Neutrophil (primary cell): ENCODE measurements at regions not wholly inside any gene's neighbourhood (a gene's known extent, or its start where the extent isn't known, plus 50 kb on each side); places are given as distances from the start of the nearest gene placed in this dataset.

Source experiments
- H3K27ac ChIP-seq: fragments of 200-600 bp; sonication (generic); 2 replicates; pipeline ENCODE4 v1.5.1; 2016; ENCODE audit warnings: mild to moderate bottlenecking, moderate library complexity
- H3K27me3 ChIP-seq: fragments of 200-600 bp; sonication (generic); 2 replicates; pipeline ENCODE4 v1.6.0; 2016; ENCODE audit warnings: mild to moderate bottlenecking
- H3K36me3 ChIP-seq: fragments of 200-600 bp; sonication (generic); 2 replicates; pipeline ENCODE4 v1.5.1; 2017
- H3K4me1 ChIP-seq, 2 experiments: fragments of 200-600 bp in 1 of 2; sonication (generic) in 1 of 2; 1 replicate in 1 of 2; 2 replicates in 1 of 2; pipeline versions ENCODE4 v1.5.1 to v1.6.1; 2013 to 2016; ENCODE audit warnings: low read depth in 1 of 2, low read length in 1 of 2, mild to moderate bottlenecking in 1 of 2, moderate library complexity in 1 of 2; ENCODE audit not compliant: control insufficient read depth in 1 of 2, insufficient read depth in 1 of 2
- H3K4me3 ChIP-seq, 2 experiments: fragments of 200-600 bp in 1 of 2; sonication (generic) in 1 of 2; 1 replicate in 1 of 2; 2 replicates in 1 of 2; pipeline ENCODE4 v1.5.1; 2013 to 2016; ENCODE audit warnings: low read depth in 1 of 2, low read length in 1 of 2, mild to moderate bottlenecking in 1 of 2, moderate library complexity in 1 of 2
- H3K9me3 ChIP-seq: fragments of 200-600 bp; sonication (generic); 2 replicates; pipeline ENCODE4 v1.5.1; 2016
- TF ChIP-seq, protein P1 (sequence below): fragments of 200-600 bp; sonication (generic); IDR thresholded peaks from 2 replicates; pipeline ENCODE4 v1.5.1; 2016; ENCODE audit warnings: antibody characterized with exemption

DNA sequence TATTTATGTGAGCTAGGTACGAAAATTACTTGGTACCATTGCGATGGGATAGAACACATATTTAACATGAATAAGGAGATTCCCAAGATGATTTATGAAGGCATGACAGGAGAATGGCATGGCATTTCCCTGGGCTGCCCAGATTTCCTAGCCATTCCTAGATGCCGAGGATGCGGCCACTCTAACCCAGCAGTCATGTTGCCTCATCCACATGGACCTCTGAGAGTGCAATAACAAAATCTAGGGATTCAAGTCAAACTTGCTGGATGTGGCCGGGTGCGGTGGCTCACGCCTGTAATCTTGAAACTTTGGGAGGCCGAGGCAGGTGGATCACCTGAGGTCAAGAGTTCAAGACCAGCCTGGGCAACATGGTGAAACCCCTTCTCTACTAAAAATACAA, 110.8 kb upstream of the ARL4C start:
- no peaks in the 10 kb centered on the region for H3K9me3 ChIP-seq
- H3K4me1 ChIP-seq = peaks cover 0 to 8% of the 10 kb centered on the region in 2 experiments
- H3K27ac ChIP-seq = no peak overlapping the region
- H3K36me3 ChIP-seq = no peaks in the 10 kb centered on the region
- no peaks in the 10 kb centered on the region for H3K27me3 ChIP-seq
- no peak overlapping the region for H3K4me3 ChIP-seq
- TF ChIP-seq, protein P1, sequence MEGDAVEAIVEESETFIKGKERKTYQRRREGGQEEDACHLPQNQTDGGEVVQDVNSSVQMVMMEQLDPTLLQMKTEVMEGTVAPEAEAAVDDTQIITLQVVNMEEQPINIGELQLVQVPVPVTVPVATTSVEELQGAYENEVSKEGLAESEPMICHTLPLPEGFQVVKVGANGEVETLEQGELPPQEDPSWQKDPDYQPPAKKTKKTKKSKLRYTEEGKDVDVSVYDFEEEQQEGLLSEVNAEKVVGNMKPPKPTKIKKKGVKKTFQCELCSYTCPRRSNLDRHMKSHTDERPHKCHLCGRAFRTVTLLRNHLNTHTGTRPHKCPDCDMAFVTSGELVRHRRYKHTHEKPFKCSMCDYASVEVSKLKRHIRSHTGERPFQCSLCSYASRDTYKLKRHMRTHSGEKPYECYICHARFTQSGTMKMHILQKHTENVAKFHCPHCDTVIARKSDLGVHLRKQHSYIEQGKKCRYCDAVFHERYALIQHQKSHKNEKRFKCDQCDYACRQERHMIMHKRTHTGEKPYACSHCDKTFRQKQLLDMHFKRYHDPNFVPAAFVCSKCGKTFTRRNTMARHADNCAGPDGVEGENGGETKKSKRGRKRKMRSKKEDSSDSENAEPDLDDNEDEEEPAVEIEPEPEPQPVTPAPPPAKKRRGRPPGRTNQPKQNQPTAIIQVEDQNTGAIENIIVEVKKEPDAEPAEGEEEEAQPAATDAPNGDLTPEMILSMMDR = no peak

GRCh38 chr2:234606896-234607295, 110.0 kb upstream of the ARL4C start:
- Histone ChIP-seq H3K36me3 (no peaks in the 10 kb centered on the region), H3K4me1 (peaks cover 0 to 8% of the 10 kb centered on the region in 2 experiments), H3K27ac (peak overlapping the region; percentile 22), H3K9me3 (no peaks in the 10 kb centered on the region), H3K4me3 (no peak overlapping the region), H3K27me3 (no peaks in the 10 kb centered on the region)
- TF ChIP-seq, protein P1 = no peak

DNA sequence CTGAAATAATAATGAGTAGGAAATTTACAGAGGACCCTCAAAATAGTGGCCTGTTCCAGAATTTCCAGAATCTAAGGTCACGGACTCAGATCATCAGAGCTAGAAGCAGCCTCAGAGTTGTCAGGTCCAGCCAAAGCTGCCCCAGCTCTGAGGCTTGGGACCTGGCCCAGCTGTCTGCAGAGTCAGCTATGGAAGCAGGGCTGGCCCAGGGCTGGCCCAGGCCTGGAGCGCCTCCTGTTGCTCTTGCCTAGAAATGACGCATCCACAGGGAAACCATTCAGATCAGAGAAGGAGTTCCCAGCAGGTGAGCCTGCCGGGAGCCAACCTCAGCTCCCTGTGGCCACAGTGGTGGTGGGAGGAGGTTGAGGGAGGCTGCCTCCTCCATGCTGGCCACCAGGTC, 106.7 kb upstream of the ARL4C start:
- Histone ChIP-seq H3K27ac (no peak overlapping the region), H3K9me3 (no peaks in the 10 kb centered on the region), H3K27me3 (no peaks in the 10 kb centered on the region), H3K4me1 (peaks cover 0 to 8% of the 10 kb centered on the region in 2 experiments), H3K4me3 (no peak overlapping the region), H3K36me3 (no peaks in the 10 kb centered on the region)
- TF ChIP-seq, protein P1 = no peak

- TF ChIP-seq, protein P1 = no peak
- no peaks in the 10 kb centered on the region for H3K36me3 ChIP-seq
- peaks cover 0 to under 1% of the 10 kb centered on the region in 2 experiments for H3K4me1 ChIP-seq
- no peak overlapping the region for H3K27ac ChIP-seq
- no peaks in the 10 kb centered on the region for H3K9me3 ChIP-seq
- H3K27me3 ChIP-seq = no peaks in the 10 kb centered on the region
- no peak overlapping the region for H3K4me3 ChIP-seq
Observed at GRCh38 chr2:234601213-234601612, 104.3 kb upstream of the ARL4C start.

- TF ChIP-seq, protein P1 = no peak
- H3K4me3 ChIP-seq = no peak overlapping the region
- H3K4me1 ChIP-seq = no peaks in the 10 kb centered on the region
- no peaks in the 10 kb centered on the region for H3K27me3 ChIP-seq
- no peaks in the 10 kb centered on the region for H3K9me3 ChIP-seq
- H3K27ac ChIP-seq = no peak overlapping the region
- no peaks in the 10 kb centered on the region for H3K36me3 ChIP-seq
Observed at GRCh38 chr2:234597576-234597861, 100.6 kb upstream of the ARL4C start.
